ENCODE measurements at regions not wholly inside any gene's neighbourhood (a gene's known extent, or its start where the extent isn't known, plus 50 kb on each side); places are given as distances from the start of the nearest gene placed in this dataset.

GRCh38 chr5:103354446-103354845 lies 95.9 kb downstream of the MACIR start:
- TF ChIP-seq POLR2A (IDR thresholded peaks at IDR 0.05; ENCODE audit: low read depth, low read length), result no peak
- no peak for TF ChIP-seq POLR2AphosphoS5 (IDR thresholded peaks at IDR 0.05; ENCODE audit: low read depth, low read length)
- TF ChIP-seq TAF1 (IDR thresholded peaks at IDR 0.05; ENCODE audit: borderline replicate concordance, low read depth, low read length), result no peak

Measured in GM12892 (cell line).